Stimulated activated CD8-positive, alpha-beta memory T cell treated with anti-CD3 and anti-CD28 coated beads, Interleukin-15, amount 100 ng/mL, for 4 hours (primary cell): ENCODE measurements at regions not wholly inside any gene's neighbourhood (a gene's known extent, or its start where the extent isn't known, plus 50 kb on each side); places are given as distances from the start of the nearest gene placed in this dataset.

Experiments used
- DNase-seq, 2 donors: peaks; one replicate each; pipeline ENCODE4 v3.0.0-alpha.2; 2020; ENCODE audit warnings: low read depth in 2 of 2

DNA sequence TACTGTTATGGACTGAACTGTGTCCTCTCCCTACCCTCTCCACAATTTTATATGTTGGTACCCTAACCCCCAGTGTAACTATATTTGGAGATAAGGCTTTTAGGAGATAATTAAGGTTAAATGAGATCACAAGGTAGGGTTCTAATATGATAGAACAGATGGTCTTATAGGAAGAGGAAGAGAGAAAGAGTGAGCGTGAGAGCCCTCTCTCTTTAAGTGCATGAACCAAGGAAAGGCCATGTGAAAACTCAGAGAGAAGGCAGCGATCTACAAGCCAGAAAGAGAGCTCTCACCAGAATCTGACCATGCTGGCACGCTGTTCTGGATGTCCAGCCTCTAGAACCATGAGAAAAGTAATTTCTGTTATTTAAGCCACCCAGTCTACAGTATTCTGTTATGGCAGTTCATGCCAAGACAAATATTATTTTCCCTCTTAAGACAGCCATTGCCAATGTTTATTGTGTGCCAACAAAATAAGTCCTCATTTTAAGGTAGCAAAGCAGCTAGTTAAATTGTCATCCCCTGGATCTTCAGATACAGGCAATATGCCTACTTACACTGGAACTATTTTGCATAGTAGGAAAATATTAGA lies 336.2 kb downstream of the MID1IP1 start:
- DNase-seq: no peak

GRCh38 chrX:39140581-39140980 lies 339.3 kb downstream of the MID1IP1 start:
- DNase-seq: no peak

DNA sequence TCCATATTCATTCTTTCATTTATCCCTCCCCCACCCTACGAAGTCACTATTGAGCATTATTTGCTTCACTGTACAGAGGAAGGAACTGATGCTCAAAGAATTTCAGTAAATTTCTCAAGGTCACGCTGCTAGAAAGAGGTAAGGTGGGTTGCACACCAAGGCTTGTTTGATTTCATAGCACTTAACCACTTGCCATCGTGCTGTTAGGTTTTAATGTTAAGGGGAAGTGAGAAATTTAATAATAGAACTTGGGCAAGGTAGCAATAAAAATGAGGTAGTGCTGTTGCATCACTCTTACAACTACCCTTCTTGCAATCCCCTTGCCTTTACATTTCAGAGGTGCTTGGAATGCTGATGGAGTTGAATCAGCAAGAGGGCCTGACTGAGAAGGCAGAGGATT lies 343.1 kb downstream of the MID1IP1 start:
- DNase-seq: no peak

DNA sequence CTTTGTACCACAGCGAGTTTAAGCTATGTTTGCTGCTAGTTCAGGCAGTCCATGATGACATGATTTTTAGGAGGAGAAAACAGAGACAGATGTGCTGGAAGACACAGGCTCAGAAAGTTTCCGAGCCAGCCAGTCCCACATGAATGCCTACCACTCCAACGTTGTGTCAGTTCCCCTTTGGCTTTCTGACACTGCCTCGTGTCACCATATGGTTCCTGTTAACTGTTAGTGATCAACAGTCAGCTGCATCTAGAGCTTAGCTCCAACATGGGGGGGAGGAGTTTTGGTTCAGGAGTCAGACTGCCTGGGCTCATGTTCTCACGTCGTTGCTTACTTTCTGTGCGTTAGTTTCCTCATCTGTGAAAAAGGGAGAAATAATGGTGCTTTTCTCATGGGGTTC lies 343.7 kb downstream of the MID1IP1 start:
- no peak for DNase-seq

DNA sequence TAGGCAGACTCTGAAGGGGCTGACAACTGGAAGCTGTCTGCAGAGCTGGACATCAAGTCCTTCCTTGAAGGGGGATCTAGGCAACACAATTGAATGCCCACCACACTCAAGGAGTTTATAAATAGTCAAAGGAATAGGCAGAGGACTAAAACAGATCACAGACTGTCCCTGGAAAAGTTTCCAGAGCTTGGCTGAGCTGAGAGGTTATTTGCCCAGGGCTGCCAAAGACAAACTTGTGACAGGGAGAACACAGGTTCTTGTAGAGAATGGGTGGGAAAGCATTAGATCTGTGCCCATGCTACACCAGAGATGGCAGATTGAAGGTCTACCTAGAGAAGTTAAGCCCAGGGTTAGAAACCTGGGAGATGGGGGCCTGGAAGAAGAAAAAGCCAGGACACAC lies 344.6 kb downstream of the MID1IP1 start:
- DNase-seq: no peak

DNA sequence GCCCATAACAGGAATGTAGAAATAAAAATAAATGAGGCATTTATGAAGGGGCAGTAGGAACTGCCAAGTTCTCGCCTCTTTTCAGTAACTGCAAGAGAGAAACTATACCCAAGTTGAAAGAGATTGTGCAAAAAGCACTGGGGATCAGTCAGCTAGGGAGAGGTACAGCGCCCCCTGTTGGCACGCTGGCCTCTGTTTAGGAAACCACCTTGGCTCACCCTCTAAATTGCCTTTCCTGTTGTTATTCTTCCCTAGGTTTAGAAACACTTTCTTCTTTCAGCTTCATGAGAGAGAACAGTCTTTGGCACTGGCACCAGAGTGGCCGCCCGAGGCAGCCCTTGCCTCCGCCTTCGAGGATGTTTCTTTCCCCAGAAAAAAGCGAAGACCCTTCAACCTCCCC lies 348.5 kb downstream of the MID1IP1 start:
- no peak for DNase-seq

DNA sequence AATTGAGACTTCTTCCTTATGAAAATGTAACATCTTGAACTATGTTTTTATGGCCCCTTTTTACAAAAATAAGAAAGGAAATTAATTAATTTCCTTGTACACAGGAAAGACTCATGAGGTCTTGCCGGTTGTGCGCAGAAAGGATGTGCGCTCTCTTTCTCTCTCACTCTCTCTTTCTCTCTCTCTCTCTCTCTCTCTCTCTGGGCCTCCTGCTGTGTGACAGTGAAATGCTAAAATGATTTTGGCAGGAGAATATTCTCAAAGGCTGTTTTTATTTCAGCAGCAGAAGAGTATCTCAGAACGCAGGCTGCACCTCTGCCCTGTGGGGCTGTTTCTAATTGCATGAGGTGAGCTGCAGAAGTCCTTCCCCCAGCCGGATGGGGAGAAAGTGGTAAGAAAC lies 349.0 kb downstream of the MID1IP1 start:
- DNase-seq: no peak

- no peak for DNase-seq
Observed at GRCh38 chrX:39150621-39151020, 349.4 kb downstream of the MID1IP1 start.

DNA sequence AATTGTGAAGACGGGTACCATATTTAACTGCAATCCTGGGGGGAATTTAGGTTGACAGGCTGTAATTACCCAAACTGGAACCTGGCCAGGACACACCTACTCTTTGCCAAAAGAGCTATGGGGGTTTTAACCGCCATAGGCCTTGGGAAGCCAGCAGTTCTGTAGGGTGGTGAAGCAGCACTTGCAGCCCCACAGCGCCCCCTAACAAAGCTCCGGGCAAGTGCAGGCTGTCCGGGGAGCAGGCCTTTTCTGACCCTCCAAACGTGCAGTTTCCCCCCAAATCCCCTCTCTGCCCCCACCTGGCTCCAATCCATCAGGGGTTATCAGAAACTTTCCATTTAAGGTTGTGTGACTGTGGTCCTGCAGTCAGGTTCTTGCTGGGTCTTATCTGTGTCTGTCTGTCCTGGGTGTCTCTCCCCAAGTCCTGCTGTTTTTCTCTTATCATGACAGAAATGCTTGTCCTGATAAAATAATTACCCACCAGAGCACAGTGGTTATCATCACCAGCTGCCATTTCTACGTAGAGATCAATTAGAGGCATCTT lies 350.9 kb downstream of the MID1IP1 start:
- DNase-seq: no peak

GRCh38 chrX:39156051-39156450 lies 354.8 kb downstream of the MID1IP1 start:
- DNase-seq: no peak

DNA sequence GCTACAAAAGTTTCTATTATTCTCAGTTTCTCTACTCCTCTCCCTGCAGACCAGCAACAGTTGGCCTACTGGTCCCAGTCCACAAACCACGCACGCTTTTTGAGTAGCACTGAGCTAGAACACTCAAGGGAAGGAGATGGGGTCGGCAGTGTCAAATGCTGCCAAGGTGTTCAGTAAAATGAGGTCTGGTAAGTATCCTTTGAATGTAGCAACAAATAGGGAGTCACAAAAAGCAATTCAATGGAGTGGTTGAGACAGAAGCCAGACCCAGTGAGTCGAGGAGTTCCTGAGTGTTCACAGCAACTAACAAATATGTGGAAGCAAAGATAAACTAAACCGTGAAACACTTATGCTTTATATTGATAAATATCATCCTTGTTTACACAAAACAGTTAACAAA lies 355.7 kb downstream of the MID1IP1 start:
- DNase-seq: no peak

DNA sequence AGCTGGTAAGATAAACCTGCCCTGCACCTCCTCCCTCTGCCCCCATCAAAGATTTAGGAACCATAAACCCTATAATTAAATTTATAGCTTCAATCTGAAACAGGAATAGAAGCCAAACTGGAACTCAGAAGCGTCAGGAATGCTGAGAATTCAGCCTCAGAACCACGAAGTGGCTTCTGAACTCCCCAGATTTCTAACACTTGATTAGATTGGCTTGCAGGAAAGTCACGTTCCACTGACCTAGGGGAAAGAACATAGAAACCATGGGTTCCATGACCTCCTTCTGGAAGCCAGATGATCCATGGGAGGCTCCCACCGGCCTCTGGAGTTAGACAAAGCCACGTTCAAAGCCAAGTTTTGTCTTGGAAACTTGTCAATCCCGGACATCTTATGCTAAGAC lies 356.5 kb downstream of the MID1IP1 start:
- no peak for DNase-seq

DNA sequence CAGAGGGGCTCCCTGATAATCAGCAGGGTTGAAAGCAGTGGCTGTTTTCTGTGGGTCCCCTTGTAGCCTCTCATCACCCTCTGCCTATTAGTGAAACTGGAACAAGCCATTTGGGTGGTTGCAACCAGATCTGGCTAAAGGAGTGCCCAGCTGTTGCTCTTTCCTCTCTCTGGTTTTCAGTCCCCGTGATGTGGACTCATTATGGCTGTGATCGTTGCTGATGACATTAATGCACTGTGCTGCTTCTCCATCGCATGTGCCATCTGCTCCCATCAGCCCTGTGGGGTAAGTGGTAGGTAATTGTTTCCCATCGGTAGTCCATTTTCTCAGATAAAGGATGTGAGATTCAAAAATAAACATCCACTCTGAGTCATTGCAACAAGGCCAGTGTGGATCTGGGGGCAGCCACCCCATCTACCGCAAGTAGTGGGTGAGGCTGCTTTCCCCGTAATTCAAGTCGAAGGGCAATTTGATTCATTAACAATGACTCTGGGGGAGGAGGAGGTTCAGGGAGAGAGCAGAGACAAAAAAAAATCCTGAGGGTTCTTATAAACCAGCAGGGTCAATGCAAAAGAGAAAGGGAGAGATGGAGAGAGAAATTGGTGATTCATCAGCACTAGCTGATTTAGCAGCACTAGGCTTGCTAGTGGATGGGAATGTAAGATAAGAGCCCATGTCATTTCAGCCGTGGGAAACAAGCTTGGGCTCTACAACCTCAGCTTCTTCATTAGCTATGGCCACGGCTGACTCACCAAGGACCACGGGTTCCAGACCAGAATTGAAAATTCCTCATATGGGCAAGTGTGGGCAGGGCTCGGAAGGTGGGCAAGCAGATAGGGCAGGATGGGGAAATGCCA lies 357.8 kb downstream of the MID1IP1 start:
- DNase-seq: no peak

DNA sequence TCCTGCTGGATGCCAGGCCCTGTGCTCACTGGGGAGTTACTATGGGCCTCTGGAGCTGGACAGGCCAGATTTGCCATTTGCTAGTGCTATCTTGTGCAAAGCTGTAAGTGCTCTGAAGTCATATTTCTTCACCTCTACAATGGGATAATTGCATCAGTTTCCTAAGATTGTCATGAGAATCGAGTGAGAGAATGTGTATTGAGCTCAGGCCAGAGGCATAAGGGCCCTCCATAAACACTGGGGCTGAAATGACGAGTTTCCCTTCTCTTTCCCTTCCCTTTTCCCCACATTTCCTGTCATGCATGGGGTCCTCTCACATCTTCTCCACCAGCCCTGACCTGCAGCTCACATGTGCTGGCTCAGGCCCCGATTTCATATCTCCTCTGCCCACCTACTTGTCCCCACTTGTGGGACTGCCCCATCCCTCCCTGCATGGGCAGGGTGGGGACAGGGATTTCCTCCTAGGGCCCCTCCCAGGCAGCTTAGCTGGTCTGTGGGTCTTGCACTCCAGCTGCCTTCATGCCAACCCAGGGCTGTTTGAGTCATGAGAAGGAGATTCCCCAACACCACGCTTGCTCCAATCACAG lies 358.8 kb downstream of the MID1IP1 start:
- DNase-seq: no peak

GRCh38 chrX:39161611-39162255 lies 360.5 kb downstream of the MID1IP1 start:
- no peak for DNase-seq

- peak in 1 of 2 donors; percentile 19 for DNase-seq
Observed at GRCh38 chrX:39162322-39162735, 361.1 kb downstream of the MID1IP1 start.

DNA sequence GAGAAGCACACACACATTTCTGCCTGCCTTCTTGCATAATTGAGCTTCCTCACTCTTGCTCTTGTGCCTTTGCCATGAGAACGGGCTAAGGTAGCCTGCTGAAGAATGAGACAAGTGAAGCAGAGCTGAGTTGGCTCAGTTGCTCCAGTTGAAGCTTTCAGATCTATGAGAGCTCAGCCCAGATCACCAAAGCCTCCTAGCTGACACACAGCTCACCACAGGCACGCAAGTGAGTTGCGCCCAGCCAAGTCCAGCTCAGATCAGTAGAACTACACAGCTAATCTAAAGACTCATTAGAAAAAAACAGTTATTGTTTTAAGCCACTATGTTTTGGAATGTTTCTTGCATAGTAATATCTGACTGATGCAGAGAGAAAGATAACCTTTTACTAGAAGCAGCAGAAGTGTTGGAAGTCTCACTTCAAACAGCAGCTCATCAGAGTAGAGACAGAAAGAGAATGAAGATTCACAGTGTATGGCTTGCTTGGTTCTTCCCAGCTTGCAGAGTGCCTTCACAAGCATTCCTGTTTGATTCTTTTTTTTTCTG lies 362.4 kb downstream of the MID1IP1 start:
- DNase-seq: no peak

DNA sequence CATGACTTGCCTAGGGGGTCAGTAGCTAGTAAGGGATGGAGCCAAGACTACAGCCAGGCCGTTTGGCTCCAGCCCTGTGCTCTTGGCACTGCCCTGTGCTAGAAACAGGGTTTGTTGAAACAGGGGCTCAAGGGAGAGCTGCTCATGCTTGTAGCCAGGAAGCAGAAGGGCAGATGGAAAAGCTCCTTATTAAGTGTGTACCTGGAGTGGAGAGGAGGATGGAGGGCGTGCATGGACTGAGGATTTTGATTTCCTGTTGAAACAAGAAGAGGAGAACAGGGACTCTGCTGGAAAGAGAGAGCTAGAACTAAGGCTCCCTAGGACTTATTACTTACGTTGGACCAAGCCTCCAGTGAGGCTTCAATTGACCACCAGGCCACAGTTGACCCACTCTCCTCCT lies 363.0 kb downstream of the MID1IP1 start:
- no peak for DNase-seq

GRCh38 chrX:39165185-39165584 lies 363.9 kb downstream of the MID1IP1 start:
- DNase-seq: no peak

DNA sequence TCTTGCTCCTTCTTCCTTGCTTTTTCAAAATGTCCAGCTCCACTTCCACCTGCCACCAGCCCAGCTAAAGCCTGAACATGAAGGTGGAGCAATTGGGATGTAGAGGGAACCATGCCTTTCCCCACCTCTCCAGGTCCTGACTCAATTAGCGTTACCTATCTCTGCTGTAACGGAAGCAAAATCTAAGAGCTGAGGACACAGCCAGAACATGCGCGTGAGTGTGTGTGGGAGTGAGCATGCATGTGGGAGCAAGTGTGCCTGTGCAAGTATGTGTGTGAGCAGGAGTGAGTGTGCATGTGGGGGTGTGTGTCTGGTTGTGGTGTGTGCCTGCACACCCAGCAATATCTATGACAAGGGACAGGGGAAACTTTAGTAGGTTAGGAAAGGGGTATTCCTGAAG lies 364.5 kb downstream of the MID1IP1 start:
- DNase-seq: no peak

- DNase-seq: no peak
Observed at GRCh38 chrX:39167791-39168190, 366.5 kb downstream of the MID1IP1 start.

- no peak for DNase-seq
Observed at GRCh38 chrX:39168609-39169008, 367.4 kb downstream of the MID1IP1 start.
